Mononuclear cell (primary cell): ENCODE measurements at regions not wholly inside any gene's neighbourhood (a gene's known extent, or its start where the extent isn't known, plus 50 kb on each side); places are given as distances from the start of the nearest gene placed in this dataset.
"Not testable (repeated sequence)": the region's sequence is repeated elsewhere in the genome, so short reads cannot be mapped to it uniquely, and the experiment has no call there.

ENCODE experiments used
- H3K27me3 ChIP-seq: 2 replicates; pipeline ENCODE4 v1.6.0; 2011; ENCODE audit warnings: low read length, control low read depth; ENCODE audit not compliant: insufficient read depth
- H3K4me1 ChIP-seq: 2 replicates; pipeline ENCODE4 v1.5.1; 2011; ENCODE audit warnings: mild to moderate bottlenecking, low read length, control low read depth; ENCODE audit not compliant: insufficient read depth
- H3K4me3 ChIP-seq: 2 replicates; pipeline ENCODE4 v1.5.1; 2011; ENCODE audit warnings: mild to moderate bottlenecking, low read length, moderate library complexity
- H3K9me3 ChIP-seq: 2 replicates; pipeline ENCODE4 v1.5.1; 2011; ENCODE audit warnings: low read depth, mild to moderate bottlenecking, control low read depth, low read length

DNA sequence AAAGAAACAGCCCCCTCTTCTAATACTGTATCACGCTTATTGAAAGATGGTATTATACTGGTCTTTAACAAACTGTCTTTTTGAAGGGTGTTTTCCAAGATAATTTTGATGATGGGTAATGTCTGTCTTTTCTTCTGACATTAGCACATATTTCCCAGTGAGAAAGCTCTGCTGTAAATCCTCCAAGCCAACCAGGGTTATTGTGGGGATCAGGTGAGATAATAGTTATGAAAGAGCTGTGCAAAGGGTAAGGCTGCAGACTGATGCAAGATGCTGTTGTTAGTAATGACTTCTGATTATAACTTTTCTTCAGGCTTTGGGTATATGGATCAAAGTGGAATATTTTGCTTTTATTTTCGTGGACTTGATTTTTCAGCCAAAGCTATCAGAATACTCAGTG is 581.7 kb downstream of the REEP3 start:
- Histone ChIP-seq H3K27me3 (no peaks in the 10 kb centered on the region), H3K9me3 (no peaks in the 10 kb centered on the region), H3K4me3 (no peak overlapping the region), H3K4me1 (no peaks in the 10 kb centered on the region)

DNA sequence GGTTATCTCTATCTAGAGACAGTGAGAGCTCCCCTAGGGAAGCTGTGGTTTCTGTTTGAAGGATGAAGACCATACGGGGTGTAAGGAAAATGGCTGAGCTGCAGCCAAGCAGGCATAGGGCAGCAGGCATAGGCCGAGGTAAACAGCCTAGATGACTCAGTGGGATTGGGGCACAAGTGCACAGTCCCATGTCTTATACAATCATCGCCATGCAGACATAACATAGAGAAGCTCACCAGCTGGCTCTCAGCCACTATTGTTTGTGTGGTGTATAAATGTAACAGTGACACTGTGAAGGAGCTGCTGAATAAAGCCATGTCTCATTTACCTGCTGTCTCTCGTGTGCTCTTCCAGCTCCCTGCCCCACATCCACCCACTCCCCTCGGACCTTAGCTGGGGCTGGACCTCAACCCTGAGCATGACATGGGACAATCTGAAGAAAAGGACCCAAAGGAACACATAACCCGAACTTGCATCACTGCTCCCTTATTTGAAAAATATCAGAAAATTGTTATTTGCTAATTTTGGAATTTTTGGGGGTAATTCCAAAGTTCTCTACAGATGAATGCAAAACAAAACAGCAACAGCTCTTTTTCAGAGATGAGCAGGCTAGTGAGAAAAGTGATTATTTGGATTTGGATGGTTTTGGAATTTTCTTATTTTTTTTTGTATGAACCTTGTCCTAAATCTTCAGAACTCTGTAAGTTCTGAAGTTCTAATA is 582.7 kb downstream of the REEP3 start:
- Histone ChIP-seq H3K4me3 (no peak overlapping the region), H3K9me3 (no peaks in the 10 kb centered on the region), H3K4me1 (no peaks in the 10 kb centered on the region), H3K27me3 (no peaks in the 10 kb centered on the region)

DNA sequence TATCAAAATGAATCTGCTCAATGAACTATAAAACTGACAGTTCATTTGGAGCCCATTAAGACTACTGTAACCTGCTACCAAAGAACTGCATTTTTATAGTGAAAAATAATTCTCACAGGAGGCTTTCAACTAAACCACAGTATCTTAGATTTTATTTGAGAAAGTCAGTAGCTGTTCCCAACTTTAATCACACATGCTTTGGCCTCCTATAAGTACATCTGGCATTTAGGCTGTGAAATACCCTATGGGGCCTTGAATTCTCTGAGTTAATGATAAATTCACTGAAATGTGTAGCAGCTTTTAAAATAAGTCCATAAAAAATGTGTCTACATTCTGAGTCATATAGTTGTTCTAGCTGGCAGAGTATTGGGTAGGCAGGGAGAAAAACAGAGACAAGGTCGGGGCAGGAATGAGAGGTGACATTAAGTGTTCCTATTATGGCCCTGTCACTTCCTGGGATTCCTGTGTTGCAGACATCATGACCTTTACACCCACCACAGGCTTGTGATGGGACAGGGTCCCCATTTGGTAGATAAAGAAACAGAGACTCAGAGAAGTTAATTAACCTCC is 588.8 kb downstream of the REEP3 start:
- Histone ChIP-seq H3K4me1 (no peaks in the 10 kb centered on the region), H3K27me3 (no peaks in the 10 kb centered on the region), H3K4me3 (no peak overlapping the region), H3K9me3 (no peaks in the 10 kb centered on the region)

DNA sequence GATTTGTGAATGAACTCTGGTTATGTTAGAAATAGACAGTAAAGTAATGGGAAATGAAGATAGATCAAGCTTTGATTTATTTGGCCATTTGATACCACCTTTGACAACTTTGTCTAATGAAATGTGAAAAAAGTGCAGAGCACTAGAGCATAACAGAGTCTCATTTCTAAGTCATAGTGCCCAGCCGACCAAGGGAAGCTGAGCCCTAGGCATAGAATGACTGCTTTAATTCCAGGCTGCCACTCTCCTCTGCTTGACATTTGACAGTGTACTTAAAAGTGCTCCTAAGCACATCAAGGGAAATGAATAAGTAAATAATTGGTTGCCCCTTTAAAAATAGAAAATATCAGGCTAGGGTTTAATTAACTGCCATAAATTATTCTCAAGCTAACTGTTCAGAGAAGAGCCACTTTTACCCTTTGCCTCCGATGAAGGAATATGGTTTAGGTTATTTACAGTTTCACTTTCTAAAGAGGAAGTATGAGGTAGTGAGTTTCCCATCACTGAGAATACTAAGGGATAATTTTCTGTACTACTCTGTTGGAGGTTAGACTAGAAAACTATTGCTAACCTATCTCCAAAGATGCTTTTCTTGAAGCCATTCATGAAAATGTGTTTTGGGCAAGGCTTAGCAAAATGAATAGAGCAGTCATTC is 591.6 kb downstream of the REEP3 start:
- Histone ChIP-seq H3K4me1 (no peaks in the 10 kb centered on the region), H3K27me3 (no peaks in the 10 kb centered on the region), H3K4me3 (no peak overlapping the region), H3K9me3 (no peaks in the 10 kb centered on the region)

DNA sequence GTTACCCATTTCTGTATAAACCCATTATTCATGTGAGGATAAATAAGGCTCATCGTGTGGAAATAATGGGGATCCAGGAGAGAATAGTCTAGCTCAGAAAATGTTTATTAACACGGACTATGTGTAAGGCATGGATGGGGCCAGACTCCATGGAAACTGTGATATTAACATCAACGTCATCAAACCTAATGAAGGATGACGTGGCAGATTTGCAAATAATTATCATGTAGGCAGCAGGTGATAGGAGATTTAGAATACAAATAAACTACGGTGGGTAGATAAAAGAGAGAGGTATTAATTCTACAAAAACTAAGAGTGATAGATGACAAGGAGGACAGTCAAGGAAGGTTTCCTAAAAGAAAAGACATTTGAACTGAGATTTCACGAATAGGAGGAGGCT is 592.2 kb downstream of the REEP3 start:
- H3K27me3 ChIP-seq = no peaks in the 10 kb centered on the region
- no peak overlapping the region for H3K4me3 ChIP-seq
- H3K4me1 ChIP-seq = no peaks in the 10 kb centered on the region
- no peaks in the 10 kb centered on the region for H3K9me3 ChIP-seq

DNA sequence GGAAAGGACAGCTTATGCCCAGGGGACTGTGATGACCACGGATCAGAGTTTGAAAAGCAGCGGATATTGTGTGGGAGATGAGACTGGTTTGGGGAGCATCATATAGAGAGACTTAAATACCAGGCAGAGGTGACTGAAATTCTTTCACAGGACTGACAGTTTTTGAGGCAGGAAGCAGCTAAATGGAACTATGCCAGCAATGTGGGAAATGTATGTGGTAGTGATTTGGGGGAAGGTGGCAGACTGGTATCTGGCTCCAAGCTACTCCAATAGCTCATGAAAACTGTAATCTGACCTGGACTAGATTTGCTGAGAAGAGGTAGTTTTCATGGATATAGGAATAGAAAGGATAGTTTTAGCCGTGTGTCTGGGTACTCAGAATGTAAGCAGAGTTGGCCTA is 592.6 kb downstream of the REEP3 start:
- Histone ChIP-seq H3K4me1 (no peaks in the 10 kb centered on the region), H3K9me3 (no peaks in the 10 kb centered on the region), H3K4me3 (no peak overlapping the region), H3K27me3 (no peaks in the 10 kb centered on the region)

DNA sequence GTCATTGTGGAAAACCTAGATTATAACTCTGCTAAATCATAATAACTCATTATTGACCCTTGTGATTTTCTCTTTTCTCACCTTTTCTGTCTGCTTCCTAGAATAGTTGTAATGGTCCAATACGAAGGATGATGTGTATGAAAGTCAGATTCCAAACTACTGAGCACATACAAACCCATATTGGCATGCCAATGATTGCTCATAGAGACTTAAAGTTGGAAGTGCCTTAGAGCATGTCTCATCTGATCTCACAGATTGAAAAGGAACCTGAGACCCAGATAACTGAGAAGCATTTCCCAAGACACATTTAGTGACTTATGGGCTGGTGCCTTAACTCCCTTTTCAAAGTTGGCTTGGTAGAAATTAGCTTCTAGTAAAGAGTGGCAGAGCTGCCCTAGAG is 594.3 kb downstream of the REEP3 start:
- H3K4me3 ChIP-seq = no peak overlapping the region
- no peaks in the 10 kb centered on the region for H3K27me3 ChIP-seq
- no peaks in the 10 kb centered on the region for H3K4me1 ChIP-seq
- H3K9me3 ChIP-seq = no peaks in the 10 kb centered on the region

DNA sequence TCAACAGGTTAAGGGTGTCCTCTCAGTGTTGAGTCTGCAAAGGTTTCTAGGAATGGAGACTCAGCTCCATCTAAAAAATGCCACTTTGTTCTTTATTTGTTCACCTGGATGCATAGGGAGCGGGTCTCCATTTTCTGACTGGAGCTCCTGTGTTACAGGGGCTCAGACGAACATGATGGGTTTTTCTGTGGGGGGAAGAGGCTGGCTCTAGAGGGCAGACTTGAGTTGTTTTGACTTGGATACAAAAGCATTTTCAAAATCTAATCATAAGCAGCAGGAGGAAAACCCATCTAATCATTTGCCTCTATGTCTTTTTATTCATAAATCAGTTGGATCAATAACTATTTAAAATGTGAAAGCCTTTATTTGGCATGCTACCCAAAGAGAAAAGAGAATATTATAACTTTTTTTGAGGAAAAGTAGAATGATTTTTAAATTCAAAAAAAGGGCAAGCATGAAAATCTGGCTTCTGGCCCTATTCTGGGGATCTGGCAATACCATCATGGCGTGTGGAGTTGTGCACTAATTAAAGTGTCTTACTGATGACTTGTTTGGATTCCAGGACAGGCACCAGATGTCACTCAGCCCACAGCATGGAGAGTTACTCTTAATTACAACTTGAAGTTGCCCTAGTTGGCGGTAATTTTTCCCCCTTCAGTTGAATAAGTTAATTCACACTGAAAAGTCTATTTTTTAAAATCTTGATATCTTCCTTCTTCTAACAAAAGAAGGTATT is 594.9 kb downstream of the REEP3 start:
- Histone ChIP-seq H3K9me3 (no peaks in the 10 kb centered on the region), H3K4me1 (no peaks in the 10 kb centered on the region), H3K27me3 (no peaks in the 10 kb centered on the region), H3K4me3 (no peak overlapping the region)

DNA sequence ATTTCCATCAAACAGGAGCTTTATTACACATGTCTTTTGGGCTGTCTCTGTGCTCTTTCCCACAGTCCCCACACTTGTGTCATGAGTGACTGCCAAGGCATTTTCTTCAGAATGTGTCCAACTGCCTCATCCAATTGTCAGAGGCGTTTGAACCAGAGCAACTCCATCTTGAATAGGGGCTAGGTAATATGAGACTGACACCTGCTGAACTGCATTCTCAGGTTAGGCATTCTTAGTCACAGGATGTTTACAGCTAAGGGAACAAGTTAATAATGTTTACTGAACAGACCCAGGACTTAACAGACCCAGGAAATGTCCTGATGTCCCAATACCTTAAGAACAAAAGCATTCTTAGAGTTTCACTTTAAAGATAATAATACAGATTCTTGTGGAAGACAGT is 595.5 kb downstream of the REEP3 start:
- Histone ChIP-seq H3K4me3 (no peak overlapping the region), H3K4me1 (no peaks in the 10 kb centered on the region), H3K9me3 (no peaks in the 10 kb centered on the region), H3K27me3 (no peaks in the 10 kb centered on the region)

DNA sequence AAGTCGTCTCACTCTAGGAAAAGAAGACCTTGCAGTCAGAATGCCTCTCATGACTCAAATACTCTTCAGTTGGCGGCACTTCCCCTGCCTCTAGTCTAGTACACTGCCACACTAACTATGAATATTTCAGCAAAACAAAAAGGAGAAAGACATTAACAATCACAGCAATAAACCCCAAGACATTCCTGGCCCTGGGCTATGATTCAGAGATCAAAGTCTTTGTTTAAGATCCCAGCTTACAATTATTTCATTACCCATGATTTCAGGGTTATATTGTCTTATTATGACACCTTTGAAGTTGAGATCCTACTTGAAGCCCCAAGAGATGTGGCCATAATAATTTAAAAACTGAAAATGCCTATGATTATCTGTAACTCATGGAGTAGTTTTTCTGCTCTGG is 597.5 kb downstream of the REEP3 start:
- Histone ChIP-seq H3K4me3 (no peak overlapping the region), H3K9me3 (no peaks in the 10 kb centered on the region), H3K27me3 (no peaks in the 10 kb centered on the region), H3K4me1 (no peaks in the 10 kb centered on the region)

DNA sequence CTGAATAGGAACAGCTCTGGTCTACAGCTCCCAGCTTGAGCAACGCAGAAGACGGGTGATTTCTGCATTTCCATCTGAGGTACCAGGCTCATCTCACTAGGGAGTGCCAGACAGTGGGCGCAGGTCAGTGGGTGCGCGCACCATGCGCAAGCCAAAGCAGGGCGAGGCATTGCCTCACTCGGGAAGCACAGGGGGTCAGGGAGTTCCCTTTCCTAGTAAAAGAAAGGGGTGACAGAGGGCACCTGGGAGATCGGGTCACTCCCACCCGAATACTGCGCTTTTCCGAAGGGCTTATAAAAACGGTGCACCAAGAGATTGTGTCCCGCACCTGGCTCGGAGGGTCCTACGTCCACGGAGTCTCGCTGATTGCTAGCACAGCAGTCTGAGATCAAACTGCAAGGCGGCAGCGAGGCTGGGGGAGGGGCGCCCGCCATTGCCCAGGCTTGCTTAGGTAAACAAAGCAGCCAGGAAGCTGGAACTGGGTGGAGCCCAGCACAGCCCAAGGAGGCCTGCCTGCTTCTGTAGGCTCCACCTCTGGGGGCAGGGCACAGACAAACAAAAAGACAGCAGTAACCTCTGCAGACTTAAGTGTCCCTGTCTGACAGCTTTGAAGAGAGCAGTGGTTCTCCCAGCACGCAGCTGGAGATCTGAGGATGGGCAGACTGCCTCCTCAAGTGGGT is 599.2 kb downstream of the REEP3 start:
- H3K4me1 ChIP-seq, H3K27me3 ChIP-seq, H3K4me3 ChIP-seq, H3K9me3 ChIP-seq: not testable (repeated sequence)

DNA sequence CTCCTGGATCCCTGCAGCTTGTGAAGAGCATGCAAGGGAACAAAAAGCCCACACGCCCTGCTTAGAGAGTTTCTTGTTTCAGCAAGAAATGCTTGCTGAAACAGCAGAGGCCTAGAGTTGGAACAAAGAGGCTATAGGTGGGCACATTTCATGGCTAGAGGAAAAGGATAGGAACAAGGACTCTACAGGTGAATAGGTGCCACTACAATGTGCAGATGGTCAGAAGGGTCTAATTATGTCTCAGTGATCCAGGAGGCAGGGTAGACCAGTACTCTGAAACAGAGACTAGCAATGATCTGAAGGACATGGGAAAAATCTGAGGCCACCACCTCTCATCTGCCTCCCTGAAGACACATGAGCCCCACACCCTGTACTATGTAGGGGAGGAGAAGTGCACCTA is 609.0 kb downstream of the REEP3 start:
- no peak overlapping the region for H3K4me3 ChIP-seq
- H3K9me3 ChIP-seq = no peaks in the 10 kb centered on the region
- H3K27me3 ChIP-seq = no peaks in the 10 kb centered on the region
- no peaks in the 10 kb centered on the region for H3K4me1 ChIP-seq

DNA sequence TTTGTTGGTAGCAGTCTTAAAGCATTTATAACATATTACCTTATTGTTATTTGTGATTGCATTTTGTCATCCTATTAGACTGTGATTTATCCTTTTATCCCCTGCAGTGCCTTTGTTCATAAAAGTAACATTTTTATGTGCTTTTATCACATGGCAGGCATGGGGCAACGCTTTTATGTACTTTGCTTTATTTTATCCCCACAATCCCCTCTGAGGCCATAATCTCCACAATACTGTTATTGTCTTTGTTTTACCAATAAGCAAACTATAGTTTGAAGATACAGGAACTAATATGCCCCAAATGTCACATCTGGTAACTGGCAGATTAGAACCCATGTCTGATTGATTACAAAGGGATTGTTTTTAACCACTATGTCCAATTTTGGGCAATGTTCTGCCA is 613.5 kb downstream of the REEP3 start:
- no peaks in the 10 kb centered on the region for H3K9me3 ChIP-seq
- H3K4me1 ChIP-seq = no peaks in the 10 kb centered on the region
- H3K4me3 ChIP-seq = no peak overlapping the region
- H3K27me3 ChIP-seq = no peaks in the 10 kb centered on the region

DNA sequence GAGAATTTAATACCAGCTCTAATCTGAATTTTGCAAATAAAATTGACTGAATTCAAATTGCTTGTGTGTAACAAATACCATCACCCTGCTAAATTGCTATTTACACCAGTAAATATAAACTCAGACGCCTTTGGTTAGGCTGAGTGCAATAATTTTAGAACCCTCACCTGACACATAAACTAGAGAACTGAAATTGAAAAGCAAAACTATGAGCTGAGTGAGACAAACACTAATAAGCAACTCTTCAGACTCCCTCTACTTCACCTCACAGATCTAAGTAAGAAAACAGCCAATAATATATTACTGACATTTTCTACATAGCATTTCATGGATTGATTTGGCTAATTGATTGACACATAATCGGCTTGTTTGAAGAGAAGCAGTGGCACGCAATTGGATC is 621.2 kb downstream of the REEP3 start:
- H3K4me1 ChIP-seq = no peaks in the 10 kb centered on the region
- H3K4me3 ChIP-seq = no peak overlapping the region
- H3K9me3 ChIP-seq = no peaks in the 10 kb centered on the region
- no peaks in the 10 kb centered on the region for H3K27me3 ChIP-seq

DNA sequence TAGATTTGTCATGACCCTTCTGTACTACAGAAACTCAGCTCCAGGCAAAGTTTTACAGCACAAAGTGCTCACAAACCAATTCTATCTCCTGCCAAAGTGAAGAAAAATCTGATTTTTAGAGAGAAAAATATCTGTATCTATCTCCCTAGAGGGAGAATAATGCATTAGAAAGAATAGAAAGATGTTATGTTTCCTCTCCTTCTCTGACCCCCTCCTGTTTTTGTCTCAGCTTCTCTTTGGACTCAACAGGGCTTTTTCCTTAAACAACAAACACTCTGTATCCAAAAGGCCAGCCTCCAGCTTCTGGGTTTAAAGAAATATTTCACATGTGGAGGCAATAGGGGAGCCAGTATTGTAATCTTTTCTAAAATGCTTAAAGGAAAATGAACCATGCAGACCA is 627.4 kb downstream of the REEP3 start:
- Histone ChIP-seq H3K4me1 (no peaks in the 10 kb centered on the region), H3K27me3 (no peaks in the 10 kb centered on the region), H3K4me3 (no peak overlapping the region)

More for the DNA sequence above, 627.4 kb downstream of the REEP3 start:
- H3K9me3 ChIP-seq = no peaks in the 10 kb centered on the region
